Inflammatory macrophage treated with lipopolysaccharide for 1 hour (primary cell): ENCODE measurements at regions not wholly inside any gene's neighbourhood (a gene's known extent, or its start where the extent isn't known, plus 50 kb on each side); places are given as distances from the start of the nearest gene placed in this dataset.
"Not testable (repeated sequence)": the region's sequence is repeated elsewhere in the genome, so short reads cannot be mapped to it uniquely, and the experiment has no call there.

Source experiments
- DNase-seq, 2 donors: peaks; one replicate each; pipeline ENCODE4 v3.0.0-alpha.2; 2020 to 2022

DNA sequence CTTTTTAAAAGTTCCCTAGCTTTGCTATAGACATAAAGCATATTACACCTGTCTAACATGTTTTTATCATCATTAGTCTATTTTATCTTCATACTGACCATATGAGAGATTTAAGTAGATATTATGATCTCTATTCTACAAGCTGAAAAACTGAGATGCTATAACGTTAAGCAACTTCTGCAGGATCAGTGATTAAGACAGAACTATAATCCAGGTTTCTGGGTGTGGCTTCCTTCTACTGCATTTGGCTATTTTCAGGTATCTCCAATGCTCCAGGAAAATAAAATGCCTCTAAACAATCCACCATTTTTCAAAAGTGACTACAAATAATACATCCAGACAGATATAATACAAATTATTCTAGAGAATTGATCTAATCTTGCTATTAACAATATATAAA lies 53.4 kb downstream of the RGS2 start:
- no peak for DNase-seq

DNA sequence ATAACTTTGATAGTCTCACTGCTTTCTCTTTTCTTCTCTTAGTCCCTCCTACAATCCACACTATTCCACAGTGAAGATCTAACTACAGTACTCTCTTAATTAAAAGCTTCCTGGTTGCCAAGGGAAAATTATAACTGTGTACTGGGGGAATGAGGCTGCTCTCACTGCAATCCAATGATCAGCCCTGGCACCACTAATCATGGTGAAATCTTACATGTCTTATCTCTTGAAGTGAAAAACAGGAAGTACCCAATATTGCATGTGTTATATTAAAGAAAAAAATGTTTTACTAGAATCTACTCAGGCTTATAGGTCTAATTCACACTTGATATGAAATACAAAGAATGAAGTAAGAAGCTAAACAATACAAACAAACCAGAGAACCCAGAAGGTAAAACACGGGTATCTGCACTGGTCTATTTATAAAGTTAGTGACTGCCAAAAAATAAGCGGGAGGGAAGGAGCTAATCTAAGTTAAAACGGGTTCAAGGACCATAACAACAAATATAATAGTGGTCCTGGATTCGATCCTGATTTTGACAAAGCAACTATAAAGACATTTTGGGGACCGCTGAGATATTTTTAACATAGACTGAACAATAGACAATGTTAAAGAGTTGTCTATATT lies 57.5 kb downstream of the RGS2 start:
- peak; percentile 14 to 30 for DNase-seq

DNA sequence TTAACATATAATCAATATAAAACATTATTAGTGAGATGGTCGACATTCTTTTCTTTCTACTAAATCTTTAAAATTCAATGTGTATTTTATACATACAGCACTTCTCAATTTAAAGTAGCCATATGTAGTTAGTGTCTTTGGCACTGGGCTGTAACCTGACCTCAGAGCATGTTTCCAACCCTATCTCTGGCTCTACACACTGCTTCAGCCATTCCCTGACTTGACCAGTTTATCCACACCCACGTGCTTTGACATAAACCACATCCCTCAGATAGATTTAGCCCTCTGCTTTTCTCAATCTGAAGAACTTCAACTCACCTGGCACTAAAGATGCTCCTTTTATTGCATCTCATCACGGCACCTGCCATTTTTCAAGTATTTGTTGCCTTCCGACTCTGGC lies 58.3 kb downstream of the RGS2 start:
- no peak for DNase-seq

DNA sequence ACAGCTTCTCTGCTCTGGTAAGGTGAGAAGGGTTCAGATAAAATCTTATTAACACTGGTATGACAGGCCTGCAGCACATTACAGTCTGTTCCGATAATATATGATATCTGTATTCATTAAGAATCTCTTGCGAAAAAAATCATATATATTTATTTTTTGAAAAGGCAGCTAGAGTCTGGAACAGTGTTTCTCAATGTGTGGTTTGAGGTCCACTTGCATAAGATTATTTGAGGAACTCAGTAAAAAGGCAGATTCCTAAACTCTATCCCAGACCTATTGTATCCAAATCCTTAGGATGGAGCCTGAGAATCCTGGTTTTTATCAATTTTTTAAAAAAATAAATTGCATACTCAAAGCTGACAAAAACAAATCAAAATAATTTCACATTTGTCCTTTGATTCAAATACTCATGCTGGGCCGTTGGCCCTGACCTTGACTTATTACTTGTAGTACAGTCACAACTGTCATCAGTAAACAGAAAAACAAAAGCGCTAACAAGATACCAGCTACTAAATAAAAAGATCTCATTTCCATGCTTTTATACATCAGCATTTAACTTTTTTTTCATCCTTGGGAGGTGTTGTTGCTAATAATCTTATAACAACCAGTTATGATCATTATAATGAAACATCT lies 60.6 kb downstream of the RGS2 start:
- peak; percentile 38 to 47 for DNase-seq

DNA sequence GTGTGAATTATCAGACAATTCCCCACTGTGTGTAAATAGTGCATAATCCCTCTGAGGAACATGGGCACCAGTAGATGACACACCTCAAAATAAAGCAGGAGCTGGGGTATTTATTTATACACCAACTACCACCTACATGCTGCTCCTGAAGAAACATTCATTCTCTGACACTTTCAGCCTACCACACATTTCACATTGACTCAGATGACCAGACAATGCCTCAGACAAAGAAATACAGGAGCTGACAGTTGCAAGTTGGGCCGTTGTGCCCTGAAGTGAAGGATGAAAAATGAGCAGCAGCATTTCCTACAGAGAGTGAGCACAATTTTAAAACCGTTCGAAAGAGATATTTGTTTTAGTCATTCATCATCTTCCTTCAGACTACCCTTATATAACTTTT lies 63.2 kb downstream of the RGS2 start:
- no peak for DNase-seq

DNA sequence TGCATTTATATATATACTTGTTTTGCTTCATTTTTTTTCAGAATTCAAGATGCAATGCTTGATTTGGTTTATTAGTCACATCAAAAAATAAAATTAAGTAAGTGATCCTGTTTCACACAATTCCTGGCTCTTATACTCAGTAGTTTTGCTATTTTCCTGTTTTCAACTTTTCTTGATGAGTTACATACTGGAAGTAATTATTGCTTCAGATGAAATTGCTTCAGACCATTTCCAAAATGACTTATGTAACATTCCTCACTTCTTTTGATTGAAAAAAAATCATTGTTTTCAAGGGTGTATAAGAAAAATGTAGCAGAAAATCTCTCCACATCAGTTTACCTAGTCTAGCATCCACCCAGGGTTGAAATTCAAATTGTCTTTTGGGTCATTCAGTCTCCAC lies 65.0 kb downstream of the RGS2 start:
- DNase-seq = peak in 1 of 2 donors; percentile 78

DNA sequence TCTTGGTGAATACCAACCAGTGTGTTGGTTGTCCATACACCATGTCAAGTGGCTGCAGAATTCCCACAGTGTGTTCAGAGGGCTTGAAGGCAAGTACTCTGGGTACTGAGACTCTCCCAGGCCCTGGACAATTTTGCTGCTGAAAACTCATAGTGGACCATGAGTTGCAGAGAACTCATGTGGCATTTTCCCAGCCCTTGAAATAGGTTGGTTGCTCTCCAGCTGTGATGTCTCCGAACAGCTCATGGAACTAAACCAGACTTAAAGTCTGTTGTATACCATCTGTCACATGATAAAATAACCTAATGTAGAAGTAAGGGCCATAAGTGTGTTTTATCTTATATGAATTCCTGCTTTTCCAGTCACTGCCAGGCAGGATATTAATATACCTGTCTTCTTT lies 67.8 kb downstream of the RGS2 start:
- no peak for DNase-seq

DNA sequence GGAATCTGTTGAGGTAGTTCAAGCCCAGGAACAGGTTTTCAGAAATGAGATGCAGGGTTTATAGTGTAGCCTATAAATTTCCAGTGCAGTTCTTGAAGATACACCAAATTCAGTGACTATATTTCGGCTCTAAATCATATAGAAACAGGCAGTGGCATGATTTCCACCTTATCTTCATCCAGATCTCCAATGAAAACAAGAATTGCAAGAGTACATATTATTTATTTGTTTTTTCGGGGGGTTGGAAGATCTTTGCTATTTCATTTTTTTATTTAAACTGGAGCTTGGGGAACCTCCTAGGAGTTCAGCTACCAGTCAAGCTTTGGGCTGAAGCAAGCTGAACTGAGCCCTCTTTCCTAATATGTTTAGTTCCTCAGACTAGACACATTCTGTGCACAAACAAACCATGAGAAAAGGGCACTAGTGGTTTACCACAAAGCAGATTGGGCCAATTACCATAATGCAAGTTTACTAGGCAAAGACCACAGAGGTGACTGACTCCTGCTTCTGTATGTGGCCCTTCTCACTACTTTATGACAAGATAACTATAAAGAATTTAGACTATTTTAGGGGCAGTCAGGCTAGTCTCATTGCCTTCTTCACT lies 68.5 kb downstream of the RGS2 start:
- peak; percentile 68 for DNase-seq

DNA sequence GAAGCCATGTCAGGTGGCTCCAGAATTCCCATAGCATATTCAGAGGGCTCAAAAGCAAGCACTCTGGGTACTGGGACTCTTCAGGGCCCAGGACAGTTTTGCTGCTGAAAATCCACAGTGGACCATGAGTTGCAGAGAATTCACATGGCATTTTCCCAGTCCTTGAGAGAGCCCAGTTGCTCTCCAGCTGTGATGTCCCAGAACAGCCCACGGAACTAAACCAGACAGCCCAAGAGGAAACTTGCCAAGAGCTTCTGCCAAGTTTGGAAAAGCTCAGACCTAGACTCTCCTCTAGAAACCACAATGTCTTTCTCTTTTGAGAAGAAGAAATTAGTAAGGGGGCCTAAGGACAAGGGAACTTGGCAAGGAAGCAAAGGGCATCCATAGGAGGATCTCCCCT lies 69.4 kb downstream of the RGS2 start:
- DNase-seq = no peak

DNA sequence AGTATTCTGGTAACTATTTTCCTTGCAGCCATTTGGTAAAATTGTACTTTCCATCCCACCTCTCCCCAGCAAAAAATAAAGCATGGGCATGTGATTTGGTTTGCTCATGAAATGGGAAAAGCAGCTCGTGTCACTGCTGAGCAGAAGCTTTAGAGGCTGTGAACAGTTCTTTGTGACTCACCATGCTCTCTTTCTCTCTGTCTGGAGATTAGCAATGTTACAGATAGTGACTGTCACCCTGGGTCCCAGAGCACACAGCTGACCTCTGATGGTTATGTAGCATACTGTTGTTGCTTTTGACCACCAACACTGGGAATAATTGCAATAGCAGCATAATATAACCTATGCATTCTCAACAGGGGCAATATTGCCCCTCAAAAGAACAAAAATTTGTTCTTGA lies 70.6 kb downstream of the RGS2 start:
- DNase-seq = peak; percentile 63 to 90

DNA sequence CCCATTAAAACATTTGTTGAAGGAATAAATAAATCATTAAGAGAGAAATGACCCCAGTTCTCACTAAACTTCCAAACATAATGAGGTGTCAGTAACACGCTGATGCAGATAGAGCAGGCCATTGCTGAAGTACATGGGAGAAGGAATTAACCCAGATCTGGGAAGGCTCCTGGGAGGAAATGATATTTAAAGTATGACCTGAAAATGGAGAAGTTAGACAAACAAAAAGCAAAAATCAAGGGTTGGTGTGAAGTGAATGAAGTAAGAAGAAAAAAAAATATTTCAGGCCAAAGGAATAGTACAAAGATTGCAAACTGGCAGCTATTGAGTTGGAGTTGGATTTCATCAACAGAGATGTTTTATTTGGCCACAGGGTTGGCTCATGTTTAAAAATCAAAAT lies 71.4 kb downstream of the RGS2 start:
- DNase-seq = no peak

DNA sequence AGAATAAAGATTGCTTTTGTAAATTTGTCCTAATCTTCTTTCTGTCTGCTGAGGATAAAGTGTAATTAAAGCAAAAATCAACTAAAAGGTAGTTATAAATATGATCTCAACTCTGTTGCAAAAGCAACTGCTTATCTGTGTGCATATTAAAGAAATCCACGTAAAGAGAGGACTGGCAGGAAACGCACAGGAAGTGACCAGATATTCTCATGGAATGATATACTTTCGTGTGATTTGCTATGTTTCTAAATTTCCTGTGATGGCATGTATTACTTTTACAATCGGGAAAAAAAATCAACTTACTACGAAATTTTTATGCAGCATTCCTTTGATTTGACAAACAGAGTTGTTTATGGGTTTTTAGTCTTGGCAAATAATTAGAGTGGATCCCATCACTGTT lies 75.4 kb downstream of the RGS2 start:
- no peak for DNase-seq

DNA sequence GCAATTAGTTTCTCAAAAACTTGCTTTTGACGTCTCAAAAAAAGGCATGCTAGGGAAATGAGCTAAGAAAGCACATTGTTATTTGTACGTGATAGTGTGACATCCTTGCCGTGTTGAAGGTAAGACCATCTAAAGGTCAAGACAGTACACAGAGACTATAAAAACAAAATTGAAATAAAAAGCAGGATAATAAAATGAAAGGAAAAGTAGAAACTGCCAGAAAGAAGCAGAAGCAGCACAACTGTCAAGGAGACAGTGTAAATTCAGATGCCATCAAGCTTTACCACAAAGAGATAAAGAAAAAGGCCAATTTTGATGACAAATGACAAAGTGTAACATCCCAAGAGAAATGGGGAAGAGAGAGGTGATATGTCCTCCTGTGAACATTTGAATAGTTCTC lies 76.5 kb downstream of the RGS2 start:
- DNase-seq = not testable (repeated sequence)

DNA sequence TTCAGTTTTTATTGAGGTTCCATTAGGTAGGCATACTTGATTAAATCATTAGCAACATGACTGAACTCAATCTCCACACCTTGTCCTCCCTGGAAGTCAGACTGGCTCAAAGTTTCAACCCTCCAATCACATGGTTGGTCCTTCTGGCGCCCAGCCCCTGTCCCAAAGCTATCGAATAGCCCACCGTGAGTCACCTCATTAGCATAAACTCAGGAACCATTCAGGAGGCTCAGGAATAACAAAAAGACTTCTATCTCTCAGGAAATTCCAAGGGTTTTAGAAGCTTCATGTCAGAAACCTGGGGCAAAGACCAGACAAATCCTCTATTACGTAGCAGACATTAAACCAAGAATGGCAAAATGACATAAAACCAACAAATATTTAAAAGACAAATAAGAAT lies 78.6 kb downstream of the RGS2 start:
- DNase-seq = no peak

DNA sequence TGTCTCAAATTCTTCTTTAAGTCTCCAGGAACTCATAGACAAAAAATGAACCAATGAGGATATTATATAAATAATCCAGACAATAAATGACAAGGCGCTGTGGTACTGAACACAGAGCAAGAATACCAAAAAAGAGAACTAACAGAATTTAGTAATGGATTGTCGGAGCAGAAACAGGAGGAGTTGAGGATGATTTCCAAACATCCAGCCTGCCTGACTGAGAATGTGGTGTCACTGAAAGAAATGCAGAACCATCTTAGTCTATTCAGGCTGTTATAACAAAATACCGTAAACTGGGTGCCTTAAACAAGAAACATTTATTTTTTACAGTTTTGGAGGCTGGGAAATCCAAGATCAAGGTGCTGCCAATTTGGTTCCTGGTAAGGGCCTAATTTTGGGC lies 79.7 kb downstream of the RGS2 start:
- peak; percentile 17 to 41 for DNase-seq

DNA sequence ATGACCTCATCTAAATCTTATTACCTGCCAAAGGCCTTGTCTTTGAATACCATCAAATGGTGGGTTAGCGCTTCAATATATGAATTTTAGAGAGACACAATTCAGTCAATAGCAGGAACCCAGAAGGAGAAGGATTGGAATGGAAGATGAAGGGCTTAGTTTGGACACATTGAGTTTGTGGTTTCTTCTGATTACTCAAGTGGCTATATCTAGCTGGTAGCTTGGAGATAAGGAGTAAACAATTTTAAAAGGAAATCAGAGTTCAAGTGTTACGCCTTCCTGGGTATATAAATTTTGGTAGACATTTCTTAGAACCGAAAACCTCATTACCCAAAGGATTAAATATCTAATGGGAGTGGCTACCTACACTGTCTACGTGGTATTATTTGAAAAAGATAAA lies 80.2 kb downstream of the RGS2 start:
- DNase-seq = no peak

DNA sequence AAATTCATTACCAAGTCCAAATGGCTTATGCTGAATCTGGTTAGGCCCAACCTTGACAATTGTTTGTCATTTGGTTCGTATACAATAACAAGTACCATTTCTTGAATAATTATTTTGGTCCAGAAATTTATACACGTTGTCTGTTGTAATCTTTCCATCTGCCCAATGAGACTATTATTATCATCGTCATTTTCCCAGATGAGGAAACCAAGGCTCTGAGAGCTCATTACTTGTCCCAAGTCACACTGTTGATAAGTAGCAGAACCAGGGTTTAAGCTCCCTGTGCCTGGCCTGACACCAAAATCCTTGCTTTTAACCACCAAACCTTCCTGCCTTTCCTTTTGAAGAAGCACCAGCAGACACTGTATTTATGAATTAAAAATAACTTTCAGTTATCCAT lies 81.3 kb downstream of the RGS2 start:
- DNase-seq = no peak

DNA sequence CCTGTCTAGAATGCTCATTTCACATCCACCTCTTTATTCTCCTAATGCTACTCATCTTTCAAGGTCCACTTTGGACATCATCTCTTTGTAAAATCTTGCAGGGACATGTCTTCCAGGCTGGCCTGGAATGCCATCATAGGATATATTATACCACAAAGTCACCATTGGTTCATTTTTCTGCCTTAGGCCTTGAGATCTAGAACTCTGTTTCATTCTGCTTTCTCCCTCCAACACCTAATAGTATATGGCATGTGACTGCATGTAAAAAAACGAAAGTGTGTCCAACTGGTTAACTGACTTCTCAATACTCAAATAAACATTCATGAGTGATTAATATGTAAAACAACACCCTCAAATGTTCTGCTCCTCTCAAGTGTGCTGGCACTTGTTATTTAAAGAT lies 84.1 kb downstream of the RGS2 start:
- DNase-seq = no peak

DNA sequence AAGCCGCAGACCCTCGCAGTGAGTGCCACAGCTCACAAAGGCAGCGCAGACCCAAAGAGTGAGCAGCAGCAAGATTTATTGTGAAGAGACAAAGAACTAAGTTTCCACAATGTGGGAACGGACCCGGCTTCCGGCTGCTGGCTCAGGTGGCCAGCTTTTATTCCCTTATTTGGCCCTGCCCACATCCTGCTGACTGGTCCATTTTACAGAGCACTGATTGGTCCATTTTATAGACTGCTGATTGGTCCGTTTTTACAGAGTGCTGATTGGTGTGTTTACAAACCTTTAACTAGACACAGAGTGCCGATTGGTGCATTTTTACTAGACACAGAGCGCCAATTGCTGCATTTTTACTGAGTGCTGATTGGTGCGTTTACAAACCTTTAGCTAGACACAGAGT lies 86.6 kb downstream of the RGS2 start:
- DNase-seq = not testable (repeated sequence)

DNA sequence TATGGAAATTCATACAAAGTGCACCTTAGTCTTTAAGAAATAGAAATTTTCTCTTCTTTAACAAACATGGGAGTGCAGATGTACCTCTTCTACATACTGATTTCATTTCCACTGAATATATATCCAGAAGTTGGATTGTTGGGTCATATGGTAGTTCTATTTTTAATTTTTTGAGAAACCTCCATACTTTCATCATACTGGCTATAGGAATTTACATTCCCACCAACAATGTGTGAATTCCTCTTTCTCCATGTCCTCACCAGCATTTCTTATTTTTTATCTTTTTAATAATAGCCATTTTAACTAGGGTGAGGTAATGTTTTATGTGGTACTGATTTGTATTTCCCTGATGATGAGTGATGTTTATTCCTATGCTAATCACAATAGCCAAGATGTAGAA lies 87.5 kb downstream of the RGS2 start:
- peak; percentile 60 to 76 for DNase-seq

DNA sequence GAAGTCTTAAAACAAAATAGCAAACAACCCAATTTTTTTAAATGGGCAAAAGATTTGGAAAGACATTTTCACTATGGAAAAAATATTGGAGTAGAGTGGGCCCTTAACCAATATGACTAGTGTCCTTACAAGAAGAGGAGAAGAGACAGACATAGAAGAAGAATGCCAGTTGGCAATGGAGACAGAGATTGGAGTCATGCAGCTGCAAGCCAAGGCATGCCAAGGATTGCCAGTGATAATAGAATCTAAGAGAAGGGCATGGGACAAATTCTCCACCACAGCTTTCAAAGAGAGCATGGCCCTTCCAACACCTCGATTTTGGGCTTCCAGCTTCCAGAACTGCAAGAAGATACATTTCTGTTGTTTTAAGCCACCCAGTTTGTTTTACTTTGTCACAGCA lies 92.7 kb downstream of the RGS2 start:
- DNase-seq = no peak

DNA sequence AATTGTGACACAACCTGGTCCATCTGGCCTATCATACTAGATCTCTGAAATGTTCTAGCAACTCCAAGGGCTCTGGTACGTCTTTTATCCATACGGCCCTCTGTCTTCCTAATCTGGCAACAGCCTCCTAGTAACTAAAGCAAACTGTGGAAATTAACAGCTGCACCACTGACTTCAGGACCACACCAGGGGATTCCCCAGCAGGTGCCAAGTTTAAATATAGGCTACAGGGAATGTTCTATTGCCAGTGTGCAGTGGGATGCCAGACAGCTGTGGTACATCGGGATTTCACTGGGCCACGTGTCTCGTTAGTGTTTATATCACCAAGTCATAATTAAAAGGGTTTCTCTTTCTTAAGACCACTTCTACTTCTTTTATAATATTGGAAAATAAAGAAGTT lies 94.3 kb downstream of the RGS2 start:
- no peak for DNase-seq

DNA sequence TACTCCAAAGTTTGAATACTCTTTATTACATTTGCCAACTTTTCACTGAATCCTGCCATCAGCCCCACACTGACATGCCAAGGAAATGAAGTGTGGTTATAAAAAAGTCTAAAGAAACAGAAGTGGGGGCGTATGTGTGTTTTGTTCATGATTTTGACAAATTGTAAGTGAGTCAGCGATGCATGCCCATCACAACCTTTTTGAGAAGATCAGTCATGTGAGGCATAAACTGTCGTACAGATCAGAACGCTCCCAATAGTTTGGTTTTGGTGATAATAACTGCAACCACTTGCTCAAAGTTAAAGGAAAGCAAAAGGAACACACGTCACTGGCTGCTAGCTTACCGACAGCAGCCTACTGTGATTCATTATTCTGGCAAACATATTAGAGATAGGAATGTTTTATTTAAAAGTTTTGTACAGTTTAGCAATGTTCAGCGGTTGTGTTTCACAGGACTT lies 95.6 kb downstream of the RGS2 start:
- DNase-seq = peak; percentile 49 to 85

DNA sequence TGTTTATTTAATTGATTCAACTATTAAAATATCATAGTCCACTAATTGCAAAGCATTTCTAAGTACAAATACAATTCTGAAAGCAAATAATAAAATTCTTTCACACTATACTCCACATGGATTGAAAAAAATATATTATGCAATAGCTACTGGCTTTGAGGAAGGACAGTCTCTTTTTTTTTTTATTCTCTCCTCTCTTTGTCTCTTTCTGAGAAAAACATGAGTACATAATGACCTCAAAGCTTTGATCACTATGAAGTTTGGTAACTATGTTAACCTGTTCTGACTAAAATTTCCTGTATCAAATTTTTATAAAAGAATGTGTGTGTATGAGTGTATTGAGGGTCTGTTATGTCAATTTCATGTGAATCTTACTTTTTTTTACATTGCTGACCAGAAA lies 96.2 kb downstream of the RGS2 start:
- peak in 1 of 2 donors; percentile 26 for DNase-seq

DNA sequence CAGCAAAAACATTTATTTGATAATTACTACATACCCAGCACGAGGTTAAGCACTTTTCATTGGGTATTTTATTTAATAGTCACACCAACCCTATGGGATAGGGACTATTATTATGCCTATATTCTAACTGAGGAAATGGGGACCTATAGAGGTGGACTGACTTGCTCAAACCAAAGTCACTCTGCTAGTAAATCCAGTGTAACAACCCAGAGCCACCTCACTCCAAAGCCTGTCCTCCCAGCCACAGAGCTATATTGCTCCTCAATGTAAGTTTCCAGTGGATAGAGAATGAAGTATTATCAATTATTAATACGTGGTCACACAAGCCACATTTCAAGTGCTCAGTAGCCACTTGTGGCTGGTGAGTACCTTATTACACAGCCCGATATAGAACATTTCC lies 97.5 kb downstream of the RGS2 start:
- DNase-seq = no peak
